NB4 (cell line): ENCODE measurements at regions not wholly inside any gene's neighbourhood (a gene's known extent, or its start where the extent isn't known, plus 50 kb on each side); places are given as distances from the start of the nearest gene placed in this dataset.

Source experiments
- CTCF ChIP-seq: IDR thresholded peaks from one replicate; pipeline ENCODE4 v1.5.1; 2012; ENCODE audit warnings: low read depth, low read length
- POLR2A ChIP-seq: IDR thresholded peaks from 2 replicates; pipeline ENCODE4 v1.6.1; 2011; ENCODE audit warnings: mild to moderate bottlenecking; ENCODE audit not compliant: insufficient read length; ENCODE audit errors: extremely low read depth

- TF ChIP-seq CTCF (no peak), POLR2A (no peak)
Observed at GRCh38 chr16:52812678-52813556, 239.8 kb downstream of the CHD9NB start.
